Prostate gland (tissue), 2 donors: ENCODE measurements at regions not wholly inside any gene's neighbourhood (a gene's known extent, or its start where the extent isn't known, plus 50 kb on each side); places are given as distances from the start of the nearest gene placed in this dataset.

ENCODE experiments used
- DNase-seq: peaks from one replicate; pipeline ENCODE4 v3.0.0-alpha.2; 2019; ENCODE audit warnings: low spot score
- H3K27ac ChIP-seq, 2 donors: fragments of 200-600 bp; sonication (generic); 2 replicates each; pipeline ENCODE4 v1.5.1; 2017 to 2019
- H3K27me3 ChIP-seq: fragments of 200-600 bp; sonication (generic); replicated peaks from 2 replicates; pipeline ENCODE4 v1.5.1; 2019; ENCODE audit not compliant: insufficient read depth
- H3K36me3 ChIP-seq, 2 donors: fragments of 200-600 bp; sonication (generic); 1 replicate in 1 of 2; 2 replicates in 1 of 2; pipeline versions ENCODE4 v1.5.1 to v1.8.1; 2017 to 2019
- H3K4me1 ChIP-seq: fragments of 200-600 bp; sonication (generic); replicated peaks from 2 replicates; pipeline ENCODE4 v1.5.1; 2019
- H3K4me3 ChIP-seq, 2 donors: fragments of 200-600 bp; sonication (generic); 2 replicates each; pipeline ENCODE4 v1.5.1; 2017 to 2019
- H3K9me3 ChIP-seq: fragments of 200-600 bp; sonication (generic); 2 replicates; pipeline ENCODE4 v1.5.1; 2017
- POLR2A ChIP-seq: fragments of 450-650 bp; IDR thresholded peaks from one replicate; pipeline ENCODE4 v1.6.1; 2016; ENCODE audit warnings: antibody characterized with exemption, mild to moderate bottlenecking
- POLR2AphosphoS5 ChIP-seq: sonication (generic); formaldehyde crosslinking; IDR thresholded peaks from one replicate; pipeline ENCODE4 v1.6.1; 2017; ENCODE audit warnings: antibody characterized with exemption
- WGBS: methylation state at CpG from one replicate; pipeline ENCODE4 v1.1.5; 2018; 5-methylcytosine and 5-hydroxymethylcytosine counted together
- intact Hi-C: fragments of 100-400 bp; cut with DNase I; formaldehyde crosslinking; loops from one replicate; pipeline ENCODE4 v1.14.2; 2022
- TF ChIP-seq, protein P1 (sequence below), 4 experiments: fragments of 200-600 bp in 2 of 4; fragments of 450-650 bp in 2 of 4; sonication (generic) in 2 of 4; IDR thresholded peaks; 1 replicate in 3 of 4; 2 replicates in 1 of 4; pipeline ENCODE4 v1.5.1; 2016 to 2019; ENCODE audit warnings: antibody characterized with exemption in 4 of 4, mild to moderate bottlenecking in 2 of 4, moderate library complexity in 2 of 4

DNA sequence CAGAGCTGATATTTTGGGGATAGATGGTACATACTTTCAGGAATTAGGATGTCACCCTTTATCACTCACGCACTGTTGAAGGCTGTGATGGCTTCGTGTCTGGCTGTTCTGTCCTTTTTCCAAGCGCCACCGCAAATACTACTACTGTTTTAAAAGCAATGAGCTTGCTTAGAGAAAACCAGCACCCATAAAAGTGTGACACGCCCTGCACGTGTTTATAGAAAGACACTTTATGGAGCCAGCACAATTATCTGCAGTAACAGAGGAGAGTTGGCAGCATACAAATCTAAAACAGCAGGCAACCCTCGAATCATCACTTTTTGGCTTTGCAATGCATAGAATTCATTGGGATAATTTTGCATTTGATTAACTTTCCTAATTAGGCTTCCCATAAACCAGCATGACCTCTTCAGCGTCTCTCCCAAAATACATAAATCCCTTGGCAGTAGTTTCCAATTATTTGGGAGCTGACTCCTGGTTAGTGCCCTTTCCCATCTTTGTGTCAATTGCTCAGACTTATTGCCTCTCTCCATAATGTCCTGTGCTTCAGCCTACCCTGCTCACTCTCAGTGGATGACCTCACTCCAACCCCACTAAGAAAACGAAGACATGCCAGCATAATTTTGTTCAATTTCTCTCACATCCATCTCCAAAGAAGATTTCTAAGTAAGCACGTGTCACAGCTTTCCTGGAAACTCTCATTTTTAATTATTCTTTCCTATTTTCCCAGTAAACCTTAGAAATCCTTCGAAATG is 118.7 kb upstream of the LARGE1 start:
- peak; percentile 29 for TF ChIP-seq POLR2AphosphoS5
- TF ChIP-seq POLR2A = no peak
- TF ChIP-seq, protein P1, sequence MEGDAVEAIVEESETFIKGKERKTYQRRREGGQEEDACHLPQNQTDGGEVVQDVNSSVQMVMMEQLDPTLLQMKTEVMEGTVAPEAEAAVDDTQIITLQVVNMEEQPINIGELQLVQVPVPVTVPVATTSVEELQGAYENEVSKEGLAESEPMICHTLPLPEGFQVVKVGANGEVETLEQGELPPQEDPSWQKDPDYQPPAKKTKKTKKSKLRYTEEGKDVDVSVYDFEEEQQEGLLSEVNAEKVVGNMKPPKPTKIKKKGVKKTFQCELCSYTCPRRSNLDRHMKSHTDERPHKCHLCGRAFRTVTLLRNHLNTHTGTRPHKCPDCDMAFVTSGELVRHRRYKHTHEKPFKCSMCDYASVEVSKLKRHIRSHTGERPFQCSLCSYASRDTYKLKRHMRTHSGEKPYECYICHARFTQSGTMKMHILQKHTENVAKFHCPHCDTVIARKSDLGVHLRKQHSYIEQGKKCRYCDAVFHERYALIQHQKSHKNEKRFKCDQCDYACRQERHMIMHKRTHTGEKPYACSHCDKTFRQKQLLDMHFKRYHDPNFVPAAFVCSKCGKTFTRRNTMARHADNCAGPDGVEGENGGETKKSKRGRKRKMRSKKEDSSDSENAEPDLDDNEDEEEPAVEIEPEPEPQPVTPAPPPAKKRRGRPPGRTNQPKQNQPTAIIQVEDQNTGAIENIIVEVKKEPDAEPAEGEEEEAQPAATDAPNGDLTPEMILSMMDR (IDR thresholded peaks at IDR 0.05) = no peak
- 53% methylated on average over 11 of the region's 11 CpGs for WGBS
- Histone ChIP-seq H3K27me3 (no peaks in the 10 kb centered on the region), H3K4me1 (no peaks in the 10 kb centered on the region), H3K9me3 (no peaks in the 10 kb centered on the region), H3K27ac (no peak overlapping the region), H3K4me3 (no peak overlapping the region), H3K36me3 (no peaks in the 10 kb centered on the region)
- DNase-seq = peak; percentile 4
- intact Hi-C loops = no loop called here

DNA sequence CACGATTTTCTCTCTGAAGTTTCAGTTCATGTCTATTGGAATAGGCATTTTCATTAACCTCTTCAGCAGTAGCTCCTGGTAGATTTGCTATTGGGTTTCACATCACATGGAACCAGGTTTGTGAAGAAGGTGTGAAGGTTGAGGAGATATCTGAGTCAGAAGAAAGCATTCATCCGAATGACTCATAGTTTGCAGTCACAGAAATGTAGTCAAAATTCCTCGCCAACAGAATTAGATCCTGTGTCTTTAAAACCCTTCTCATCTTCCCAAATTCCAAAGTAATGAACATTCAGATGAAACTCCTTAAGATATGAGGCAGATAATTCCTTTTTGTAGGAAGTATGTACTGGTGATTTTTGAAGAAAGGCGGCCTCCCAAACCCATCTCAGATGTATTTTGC is 125.0 kb upstream of the LARGE1 start:
- Histone ChIP-seq H3K27me3 (no peaks in the 10 kb centered on the region), H3K36me3 (no peaks in the 10 kb centered on the region), H3K4me1 (no peaks in the 10 kb centered on the region), H3K9me3 (no peaks in the 10 kb centered on the region), H3K4me3 (no peak overlapping the region), H3K27ac (no peak overlapping the region)
- intact Hi-C loops = no loop called here
- TF ChIP-seq POLR2AphosphoS5 (no peak), POLR2A (no peak)
- TF ChIP-seq, protein P1 (IDR thresholded peaks at IDR 0.05) = no peak
- no peak for DNase-seq
- WGBS = 76% methylated on average over 4 of the region's 4 CpGs

DNA sequence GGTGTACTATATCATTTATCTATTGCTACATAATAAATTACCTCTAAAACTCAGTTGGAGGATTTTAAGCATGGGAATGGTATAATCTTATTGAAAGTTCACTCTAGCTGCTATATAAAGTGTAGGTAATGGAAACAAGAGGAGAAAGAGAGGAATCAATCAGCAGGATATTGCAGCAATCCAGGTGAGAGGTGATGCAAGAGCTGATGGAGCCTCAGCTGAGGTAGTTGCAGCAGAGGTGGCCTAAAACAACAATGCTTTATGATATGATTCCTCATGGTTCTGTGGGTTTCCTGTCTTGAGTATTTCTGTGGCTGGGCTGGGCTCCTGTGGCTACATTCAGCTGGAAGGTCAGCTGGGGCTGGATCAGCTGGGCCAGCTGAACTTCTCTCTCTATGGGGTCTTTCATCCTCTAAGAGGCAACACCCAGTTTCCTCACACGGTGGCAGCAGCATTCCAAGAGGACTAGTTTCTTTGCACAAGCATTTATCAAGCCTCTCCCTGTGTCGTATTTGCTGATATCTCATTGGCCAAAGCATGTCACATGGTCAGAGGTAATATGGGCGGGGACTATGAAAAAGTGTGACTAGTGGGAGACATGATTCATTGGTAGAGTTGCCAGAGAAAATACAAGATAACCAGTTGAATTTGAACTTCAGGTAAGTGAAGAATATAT is 135.4 kb upstream of the LARGE1 start:
- Histone ChIP-seq H3K27ac (no peak overlapping the region), H3K9me3 (no peaks in the 10 kb centered on the region), H3K36me3 (no peaks in the 10 kb centered on the region), H3K4me3 (no peak overlapping the region), H3K4me1 (no peaks in the 10 kb centered on the region), H3K27me3 (no peaks in the 10 kb centered on the region)
- no peak for DNase-seq
- intact Hi-C loops = no loop called here
- TF ChIP-seq, protein P1 (IDR thresholded peaks at IDR 0.05) = peak in 1 of 4 experiments; percentile 15
- TF ChIP-seq POLR2A (no peak), POLR2AphosphoS5 (no peak)
- WGBS = 38% methylated on average over 3 of the region's 3 CpGs

DNA sequence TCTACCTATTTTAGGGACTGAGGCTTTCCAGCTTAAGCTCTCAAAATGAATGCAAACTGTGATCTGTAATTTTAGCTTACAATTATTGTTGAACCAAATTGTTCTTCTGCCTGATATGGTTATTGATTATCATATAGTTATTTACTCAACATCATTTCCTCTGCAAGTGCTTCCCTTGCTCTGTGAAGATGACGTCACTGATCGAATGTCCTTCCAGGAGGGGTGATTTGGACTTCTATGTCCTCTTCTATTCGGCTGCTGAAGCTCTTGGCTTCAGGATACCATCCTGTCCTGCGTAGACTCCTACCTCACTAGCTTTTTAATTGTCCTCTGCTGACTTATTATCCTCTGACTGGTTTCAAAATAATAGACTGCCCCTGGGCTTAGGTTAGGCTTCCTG is 137.4 kb upstream of the LARGE1 start:
- intact Hi-C loops = no loop called here
- WGBS = 84% methylated on average over 4 of the region's 4 CpGs
- Histone ChIP-seq H3K27me3 (no peaks in the 10 kb centered on the region), H3K9me3 (no peaks in the 10 kb centered on the region), H3K4me1 (no peaks in the 10 kb centered on the region), H3K4me3 (no peak overlapping the region), H3K36me3 (no peaks in the 10 kb centered on the region), H3K27ac (no peak overlapping the region)
- TF ChIP-seq POLR2AphosphoS5 (no peak), POLR2A (no peak)
- TF ChIP-seq, protein P1 (IDR thresholded peaks at IDR 0.05) = no peak
- DNase-seq = no peak

DNA sequence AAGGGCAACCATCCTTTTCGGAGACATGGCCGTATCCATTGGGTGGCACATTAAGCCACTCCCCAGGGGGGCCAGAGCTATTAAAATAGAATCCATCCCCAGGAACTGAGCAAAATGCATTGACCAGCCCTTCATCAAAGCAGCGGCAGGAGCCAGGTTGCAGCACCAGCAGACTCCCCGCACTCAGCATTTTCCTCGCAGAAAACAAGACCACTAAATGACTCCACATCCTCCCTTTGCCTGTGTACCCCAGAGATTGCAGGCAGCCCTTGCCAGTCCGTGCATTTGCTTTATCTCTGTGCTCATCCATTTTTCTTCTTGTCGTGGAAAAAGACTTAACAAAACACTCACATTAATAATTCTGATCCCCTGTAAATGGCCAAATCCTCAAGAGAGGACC is 144.4 kb upstream of the LARGE1 start:
- Histone ChIP-seq H3K4me1 (no peaks in the 10 kb centered on the region), H3K36me3 (no peaks in the 10 kb centered on the region), H3K27me3 (no peaks in the 10 kb centered on the region), H3K27ac (no peak overlapping the region), H3K9me3 (no peaks in the 10 kb centered on the region), H3K4me3 (no peak overlapping the region)
- DNase-seq = no peak
- intact Hi-C loops = no loop called here
- 72% methylated on average over 7 of the region's 7 CpGs for WGBS
- TF ChIP-seq POLR2AphosphoS5 (no peak), POLR2A (no peak)
- TF ChIP-seq, protein P1 (IDR thresholded peaks at IDR 0.05) = no peak
